ENCODE measurements at regions not wholly inside any gene's neighbourhood (a gene's known extent, or its start where the extent isn't known, plus 50 kb on each side); places are given as distances from the start of the nearest gene placed in this dataset.
"Not testable (repeated sequence)": the region's sequence is repeated elsewhere in the genome, so short reads cannot be mapped to it uniquely, and the experiment has no call there.

GRCh38 chr6:154933181-154933827, 61.8 kb upstream of the TIAM2 start:
- H3K4me3 ChIP-seq (ENCODE audit: low read depth, low read length): no peak overlapping the region
- BruUV-seq (replicated peaks): no TSS peak
- peak in 1 of 2 experiments; percentile 9 for DNase-seq
- Mint-ChIP-seq H3K27me3 (ENCODE audit: insufficient read depth, unreplicated experiment) (no peaks in the 10 kb centered on the region), H3K4me3 (ENCODE audit: unreplicated experiment) (peak overlapping the region; percentile 21), H3K27ac (ENCODE audit: unreplicated experiment) (peak overlapping the region; percentile 58), H3K9me3 (ENCODE audit: unreplicated experiment) (peaks cover 9% of the 10 kb centered on the region), H3K36me3 (ENCODE audit: insufficient read depth, unreplicated experiment) (peaks cover 6% of the 10 kb centered on the region), H3K4me1 (ENCODE audit: low read depth, unreplicated experiment) (peaks cover 24% of the 10 kb centered on the region)
- H3K9me3 ChIP-seq: no peaks in the 10 kb centered on the region
- H3K36me3 ChIP-seq (ENCODE audit: control insufficient read depth, insufficient read depth, low read length): no peaks in the 10 kb centered on the region
- H3K4me1 ChIP-seq: peaks cover 27% of the 10 kb centered on the region
- H3K27me3 ChIP-seq (replicated peaks; ENCODE audit: control insufficient read depth, insufficient read depth, low read length): no peaks in the 10 kb centered on the region
- POLR2A ChIA-PET: no interaction called here
- no peak for TF ChIP-seq CTCF (IDR thresholded peaks at IDR 0.05; ENCODE audit: insufficient read depth in 1 of 2, low read depth in 1 of 2, low read length in 1 of 2, severe bottlenecking in 1 of 2, unreplicated experiment in 1 of 2)
- CTCF ChIA-PET: no interaction called here
- intact Hi-C loops (cut with micrococcal nuclease; ENCODE audit: unreplicated experiment): no loop called here

GRCh38 chr6:154937306-154938220, 57.6 kb upstream of the TIAM2 start:
- Mint-ChIP-seq H3K27ac (ENCODE audit: unreplicated experiment) (no peak overlapping the region), H3K4me3 (ENCODE audit: unreplicated experiment) (no peak overlapping the region), H3K4me1 (ENCODE audit: low read depth, unreplicated experiment) (peaks cover 11% of the 10 kb centered on the region), H3K9me3 (ENCODE audit: unreplicated experiment) (peaks cover 9% of the 10 kb centered on the region), H3K36me3 (ENCODE audit: insufficient read depth, unreplicated experiment) (peaks cover 5% of the 10 kb centered on the region), H3K27me3 (ENCODE audit: insufficient read depth, unreplicated experiment) (no peaks in the 10 kb centered on the region)
- H3K9me3 ChIP-seq: no peaks in the 10 kb centered on the region
- POLR2A ChIA-PET: no interaction called here
- no peaks in the 10 kb centered on the region for H3K27me3 ChIP-seq (replicated peaks; ENCODE audit: control insufficient read depth, insufficient read depth, low read length)
- no peak for DNase-seq
- intact Hi-C loops (cut with micrococcal nuclease; ENCODE audit: unreplicated experiment): no loop called here
- BruUV-seq (replicated peaks): no TSS peak
- TF ChIP-seq CTCF (IDR thresholded peaks at IDR 0.05; ENCODE audit: insufficient read depth in 1 of 2, low read depth in 1 of 2, low read length in 1 of 2, severe bottlenecking in 1 of 2, unreplicated experiment in 1 of 2): no peak
- H3K36me3 ChIP-seq (ENCODE audit: control insufficient read depth, insufficient read depth, low read length): no peaks in the 10 kb centered on the region; the same call in 1 of the 2 replicates
- peaks cover 10% of the 10 kb centered on the region for H3K4me1 ChIP-seq
- no peak overlapping the region for H3K4me3 ChIP-seq (ENCODE audit: low read depth, low read length)
- CTCF ChIA-PET: no interaction called here

- H3K27ac Mint-ChIP-seq (ENCODE audit: unreplicated experiment): no peak overlapping the region
These were observed 56.9 kb upstream of the TIAM2 start for GRCh38 chr6:154938221-154938580.

GRCh38 chr6:154938727-154939285, 56.3 kb upstream of the TIAM2 start:
- H3K36me3 ChIP-seq (ENCODE audit: control insufficient read depth, insufficient read depth, low read length); H3K27me3 Mint-ChIP-seq (ENCODE audit: insufficient read depth, unreplicated experiment); H3K9me3 Mint-ChIP-seq (ENCODE audit: unreplicated experiment); H3K36me3 Mint-ChIP-seq (ENCODE audit: insufficient read depth, unreplicated experiment); H3K4me3 ChIP-seq (ENCODE audit: low read depth, low read length); H3K27ac Mint-ChIP-seq (ENCODE audit: unreplicated experiment); intact Hi-C loops (cut with micrococcal nuclease; ENCODE audit: unreplicated experiment); BruUV-seq (replicated peaks); H3K4me1 Mint-ChIP-seq (ENCODE audit: low read depth, unreplicated experiment); CTCF ChIA-PET; DNase-seq; POLR2A ChIA-PET; H3K27me3 ChIP-seq (replicated peaks; ENCODE audit: control insufficient read depth, insufficient read depth, low read length); H3K9me3 ChIP-seq; H3K4me3 Mint-ChIP-seq (ENCODE audit: unreplicated experiment); H3K4me1 ChIP-seq: not testable (repeated sequence)

More at GRCh38 chr6:154938221-154938580, 56.9 kb upstream of the TIAM2 start:
- intact Hi-C loops (cut with micrococcal nuclease; ENCODE audit: unreplicated experiment): no loop called here
- Histone ChIP-seq H3K36me3 (ENCODE audit: control insufficient read depth, insufficient read depth, low read length) (no peaks in the 10 kb centered on the region; the same call in 1 of the 2 replicates), H3K9me3 (no peaks in the 10 kb centered on the region), H3K4me3 (ENCODE audit: low read depth, low read length) (no peak overlapping the region), H3K4me1 (peaks cover 4% of the 10 kb centered on the region; the same call in 1 of the 2 replicates), H3K27me3 (replicated peaks; ENCODE audit: control insufficient read depth, insufficient read depth, low read length) (no peaks in the 10 kb centered on the region)
- no peak for DNase-seq
- POLR2A ChIA-PET: no interaction called here
- Mint-ChIP-seq H3K4me3 (ENCODE audit: unreplicated experiment) (no peak overlapping the region), H3K36me3 (ENCODE audit: insufficient read depth, unreplicated experiment) (no peaks in the 10 kb centered on the region), H3K9me3 (ENCODE audit: unreplicated experiment) (peaks cover 9% of the 10 kb centered on the region), H3K4me1 (ENCODE audit: low read depth, unreplicated experiment) (peaks cover 5% of the 10 kb centered on the region), H3K27me3 (ENCODE audit: insufficient read depth, unreplicated experiment) (no peaks in the 10 kb centered on the region)
- TF ChIP-seq CTCF (IDR thresholded peaks at IDR 0.05; ENCODE audit: insufficient read depth in 1 of 2, low read depth in 1 of 2, low read length in 1 of 2, severe bottlenecking in 1 of 2, unreplicated experiment in 1 of 2): no peak
- CTCF ChIA-PET: no interaction called here
- BruUV-seq (replicated peaks): no TSS peak
